SK-N-SH treated with all-trans-retinoic acid at 6 μM for 48 hours (cell line): ENCODE measurements at regions not wholly inside any gene's neighbourhood (a gene's known extent, or its start where the extent isn't known, plus 50 kb on each side); places are given as distances from the start of the nearest gene placed in this dataset.
"Not testable (repeated sequence)": the region's sequence is repeated elsewhere in the genome, so short reads cannot be mapped to it uniquely, and the experiment has no call there.

ENCODE experiments used
- ARNTL ChIP-seq: fragments of 450-650 bp; formaldehyde crosslinking; IDR thresholded peaks from 2 replicates; pipeline ENCODE4 v1.5.0; 2020; ENCODE audit warnings: low read depth, mild to moderate bottlenecking, moderate library complexity, borderline replicate concordance
- BACH2 ChIP-seq: fragments of 250-450 bp; sonication (Bioruptor Pico); IDR thresholded peaks from 2 replicates; pipeline ENCODE4 v1.9.0; 2021; ENCODE audit warnings: mild to moderate bottlenecking, borderline replicate concordance
- GLIS3 ChIP-seq: fragments of 250-450 bp; sonication (Bioruptor Pico); IDR thresholded peaks from 2 replicates; pipeline ENCODE4 v1.5.0; 2020; ENCODE audit warnings: mild to moderate bottlenecking, moderate library complexity
- PPARA ChIP-seq: fragments of 250-450 bp; sonication (Bioruptor Pico); IDR thresholded peaks from 2 replicates; pipeline ENCODE4 v1.5.0; 2020; ENCODE audit warnings: mild to moderate bottlenecking, borderline replicate concordance
- RARB ChIP-seq: fragments of 250-450 bp; sonication (Bioruptor Pico); IDR thresholded peaks from 2 replicates; pipeline ENCODE4 v1.8.0; 2021; ENCODE audit warnings: mild to moderate bottlenecking, moderate library complexity
- SNAI2 ChIP-seq: fragments of 250-450 bp; sonication (Bioruptor Pico); IDR thresholded peaks from 2 replicates; pipeline ENCODE4 v1.5.0; 2020; ENCODE audit warnings: mild to moderate bottlenecking, moderate library complexity
- TOX ChIP-seq: fragments of 250-450 bp; sonication (Bioruptor Pico); IDR thresholded peaks from 2 replicates; pipeline ENCODE4 v1.8.0; 2021; ENCODE audit warnings: mild to moderate bottlenecking, moderate library complexity, borderline replicate concordance
- ZC3H10 ChIP-seq: fragments of 250-450 bp; sonication (Bioruptor Pico); IDR thresholded peaks from 2 replicates; pipeline ENCODE4 v1.5.1; 2021; ENCODE audit warnings: mild to moderate bottlenecking, moderate library complexity
- ZFP3 ChIP-seq: fragments of 250-450 bp; sonication (Bioruptor Pico); IDR thresholded peaks from 2 replicates; pipeline ENCODE4 v1.5.0; 2020; ENCODE audit warnings: mild to moderate bottlenecking, moderate library complexity
- ZFP30 ChIP-seq: fragments of 450-650 bp; formaldehyde crosslinking; IDR thresholded peaks from 2 replicates; pipeline ENCODE4 v1.5.0; 2022; ENCODE audit warnings: mild to moderate bottlenecking, moderate library complexity
- ZNF565 ChIP-seq: fragments of 450-650 bp; formaldehyde crosslinking; conservative IDR thresholded peaks from 2 replicates; pipeline ENCODE4 v1.5.0; 2020; ENCODE audit warnings: low read depth, mild to moderate bottlenecking, moderate library complexity
- TF ChIP-seq, protein P1 (sequence below): fragments of 250-450 bp; sonication (Bioruptor Pico); IDR thresholded peaks from 2 replicates; pipeline ENCODE4 v1.8.0; 2020; ENCODE audit warnings: mild to moderate bottlenecking, moderate library complexity, borderline replicate concordance
- TF ChIP-seq, protein P2 (sequence below): fragments of 250-450 bp; sonication (Bioruptor Pico); IDR thresholded peaks from 2 replicates; pipeline ENCODE4 v1.5.0; 2020; ENCODE audit warnings: mild to moderate bottlenecking, moderate library complexity

DNA sequence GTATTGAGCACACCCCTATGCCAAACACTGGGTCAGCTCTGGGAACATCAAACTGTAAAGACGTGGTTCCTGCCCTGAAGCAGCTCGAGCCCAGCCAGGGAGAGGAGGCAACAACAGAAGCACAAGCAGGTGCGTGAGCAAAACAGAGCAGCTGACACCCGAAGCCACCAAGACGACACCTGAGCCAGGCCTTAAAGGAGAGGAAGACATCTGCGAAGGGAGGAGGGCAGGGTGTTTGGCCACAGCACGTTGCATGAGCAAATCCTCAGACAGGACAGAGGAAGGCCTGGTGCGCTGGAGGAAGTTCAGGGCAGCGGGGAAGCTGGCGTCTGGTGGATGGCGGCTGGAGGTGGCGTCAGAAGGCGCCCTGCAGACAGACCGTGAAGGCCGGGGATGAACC lies 172.0 kb downstream of the KLRB1 start:
- not testable (repeated sequence) for TF ChIP-seq BACH2 (CRISPR knock-in tag); ZC3H10 (CRISPR knock-in tag); ZNF565 (CRISPR knock-in tag); SNAI2; ARNTL (CRISPR knock-in tag); PPARA (CRISPR knock-in tag); RARB (CRISPR knock-in tag); GLIS3; ZFP3 (CRISPR knock-in tag); TOX (CRISPR knock-in tag); ZFP30 (CRISPR knock-in tag)
- TF ChIP-seq, protein P1, sequence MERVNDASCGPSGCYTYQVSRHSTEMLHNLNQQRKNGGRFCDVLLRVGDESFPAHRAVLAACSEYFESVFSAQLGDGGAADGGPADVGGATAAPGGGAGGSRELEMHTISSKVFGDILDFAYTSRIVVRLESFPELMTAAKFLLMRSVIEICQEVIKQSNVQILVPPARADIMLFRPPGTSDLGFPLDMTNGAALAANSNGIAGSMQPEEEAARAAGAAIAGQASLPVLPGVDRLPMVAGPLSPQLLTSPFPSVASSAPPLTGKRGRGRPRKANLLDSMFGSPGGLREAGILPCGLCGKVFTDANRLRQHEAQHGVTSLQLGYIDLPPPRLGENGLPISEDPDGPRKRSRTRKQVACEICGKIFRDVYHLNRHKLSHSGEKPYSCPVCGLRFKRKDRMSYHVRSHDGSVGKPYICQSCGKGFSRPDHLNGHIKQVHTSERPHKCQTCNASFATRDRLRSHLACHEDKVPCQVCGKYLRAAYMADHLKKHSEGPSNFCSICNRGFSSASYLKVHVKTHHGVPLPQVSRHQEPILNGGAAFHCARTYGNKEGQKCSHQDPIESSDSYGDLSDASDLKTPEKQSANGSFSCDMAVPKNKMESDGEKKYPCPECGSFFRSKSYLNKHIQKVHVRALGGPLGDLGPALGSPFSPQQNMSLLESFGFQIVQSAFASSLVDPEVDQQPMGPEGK: not testable (repeated sequence)
- TF ChIP-seq, protein P2, sequence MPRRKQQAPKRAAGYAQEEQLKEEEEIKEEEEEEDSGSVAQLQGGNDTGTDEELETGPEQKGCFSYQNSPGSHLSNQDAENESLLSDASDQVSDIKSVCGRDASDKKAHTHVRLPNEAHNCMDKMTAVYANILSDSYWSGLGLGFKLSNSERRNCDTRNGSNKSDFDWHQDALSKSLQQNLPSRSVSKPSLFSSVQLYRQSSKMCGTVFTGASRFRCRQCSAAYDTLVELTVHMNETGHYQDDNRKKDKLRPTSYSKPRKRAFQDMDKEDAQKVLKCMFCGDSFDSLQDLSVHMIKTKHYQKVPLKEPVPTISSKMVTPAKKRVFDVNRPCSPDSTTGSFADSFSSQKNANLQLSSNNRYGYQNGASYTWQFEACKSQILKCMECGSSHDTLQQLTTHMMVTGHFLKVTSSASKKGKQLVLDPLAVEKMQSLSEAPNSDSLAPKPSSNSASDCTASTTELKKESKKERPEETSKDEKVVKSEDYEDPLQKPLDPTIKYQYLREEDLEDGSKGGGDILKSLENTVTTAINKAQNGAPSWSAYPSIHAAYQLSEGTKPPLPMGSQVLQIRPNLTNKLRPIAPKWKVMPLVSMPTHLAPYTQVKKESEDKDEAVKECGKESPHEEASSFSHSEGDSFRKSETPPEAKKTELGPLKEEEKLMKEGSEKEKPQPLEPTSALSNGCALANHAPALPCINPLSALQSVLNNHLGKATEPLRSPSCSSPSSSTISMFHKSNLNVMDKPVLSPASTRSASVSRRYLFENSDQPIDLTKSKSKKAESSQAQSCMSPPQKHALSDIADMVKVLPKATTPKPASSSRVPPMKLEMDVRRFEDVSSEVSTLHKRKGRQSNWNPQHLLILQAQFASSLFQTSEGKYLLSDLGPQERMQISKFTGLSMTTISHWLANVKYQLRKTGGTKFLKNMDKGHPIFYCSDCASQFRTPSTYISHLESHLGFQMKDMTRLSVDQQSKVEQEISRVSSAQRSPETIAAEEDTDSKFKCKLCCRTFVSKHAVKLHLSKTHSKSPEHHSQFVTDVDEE: not testable (repeated sequence)
